T-helper 17 cell (primary cell): ENCODE measurements at regions not wholly inside any gene's neighbourhood (a gene's known extent, or its start where the extent isn't known, plus 50 kb on each side); places are given as distances from the start of the nearest gene placed in this dataset.

Experiments
- ATAC-seq: fragments of 150-1000 bp; cut with Tn5 transposase; 2 replicates; pipeline ENCODE4 v1.10.0; 2021; ENCODE audit warnings: mild to moderate bottlenecking, moderate library complexity
- DNase-seq, 3 donors: peaks; one replicate each; pipeline versions ENCODE4 v3.0.0 to v3.0.0-alpha.2; 2020 to 2021
- H3K9me3 ChIP-seq: one replicate; pipeline ENCODE4 v1.7.0; 2013; ENCODE audit warnings: low read length, mild to moderate bottlenecking; ENCODE audit not compliant: control insufficient read depth, poor library complexity, severe bottlenecking
- H3K27ac Mint-ChIP-seq: one replicate; pipeline ENCODE4 v1.8.0; 2022; ENCODE audit warnings: mild to moderate bottlenecking, moderate library complexity, mixed read lengths
- H3K27me3 Mint-ChIP-seq: one replicate; pipeline ENCODE4 v1.8.0; 2022; ENCODE audit warnings: mixed read lengths
- H3K36me3 Mint-ChIP-seq: one replicate; pipeline ENCODE4 v1.8.0; 2022; ENCODE audit warnings: low read depth, mixed read lengths
- H3K4me1 Mint-ChIP-seq: one replicate; pipeline ENCODE4 v1.8.0; 2022; ENCODE audit warnings: mild to moderate bottlenecking, mixed read lengths
- H3K4me3 Mint-ChIP-seq: one replicate; pipeline ENCODE4 v1.8.0; 2022; ENCODE audit warnings: mild to moderate bottlenecking, moderate library complexity, mixed read lengths

DNA sequence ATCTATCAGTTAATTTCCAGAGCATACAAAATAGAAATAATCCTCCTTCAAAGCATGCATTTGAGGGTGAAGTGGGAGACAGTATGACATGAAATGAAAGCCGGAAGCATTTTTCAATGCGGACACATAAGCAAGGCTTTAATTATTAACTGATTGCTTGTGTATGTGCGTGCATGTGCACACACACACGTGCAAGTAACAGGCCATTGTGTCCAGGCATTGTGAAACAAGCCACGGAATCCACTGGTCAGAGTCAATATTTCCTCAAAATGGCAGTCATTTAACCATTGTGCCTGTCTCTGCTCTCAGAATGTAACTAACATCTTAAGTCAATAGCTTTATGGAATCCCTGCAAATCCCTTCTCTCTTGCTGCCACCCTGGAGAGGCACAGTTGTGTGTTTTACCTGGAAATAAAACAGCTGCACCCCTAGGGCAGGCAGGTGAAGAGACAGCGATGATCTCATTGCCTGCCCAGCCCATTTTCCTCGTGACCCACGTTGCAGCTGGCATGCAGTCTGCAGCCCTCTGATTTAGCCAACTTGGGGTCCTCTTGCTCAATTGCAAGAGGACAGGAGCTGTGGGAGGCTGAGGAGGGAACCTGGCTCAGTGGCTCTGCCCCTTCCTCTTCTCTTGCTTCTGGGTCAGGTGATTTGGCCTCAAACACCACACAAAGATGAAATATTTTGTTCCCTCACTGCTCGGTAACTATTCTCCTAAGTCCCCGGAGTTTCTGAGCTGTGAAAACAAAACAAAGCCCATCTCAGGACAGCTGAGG, 500.9 kb upstream of the ZMIZ1 start:
- H3K9me3 ChIP-seq, result no peaks in the 10 kb centered on the region
- Mint-ChIP-seq H3K27ac (no peak overlapping the region), H3K4me3 (no peak overlapping the region), H3K36me3 (peaks cover 8% of the 10 kb centered on the region), H3K27me3 (peaks cover 30% of the 10 kb centered on the region), H3K4me1 (peaks cover 4% of the 10 kb centered on the region)
- DNase-seq (no peak), ATAC-seq (no peak)

GRCh38 chr10:78568620-78569019, 500.1 kb upstream of the ZMIZ1 start:
- no peak overlapping the region for H3K4me3 Mint-ChIP-seq
- H3K36me3 Mint-ChIP-seq, result peaks cover 8% of the 10 kb centered on the region
- ATAC-seq (no peak), DNase-seq (no peak)
- peaks cover 37% of the 10 kb centered on the region for H3K27me3 Mint-ChIP-seq
- no peaks in the 10 kb centered on the region for H3K9me3 ChIP-seq
- no peak overlapping the region for H3K27ac Mint-ChIP-seq
- H3K4me1 Mint-ChIP-seq, result peaks cover 4% of the 10 kb centered on the region

DNA sequence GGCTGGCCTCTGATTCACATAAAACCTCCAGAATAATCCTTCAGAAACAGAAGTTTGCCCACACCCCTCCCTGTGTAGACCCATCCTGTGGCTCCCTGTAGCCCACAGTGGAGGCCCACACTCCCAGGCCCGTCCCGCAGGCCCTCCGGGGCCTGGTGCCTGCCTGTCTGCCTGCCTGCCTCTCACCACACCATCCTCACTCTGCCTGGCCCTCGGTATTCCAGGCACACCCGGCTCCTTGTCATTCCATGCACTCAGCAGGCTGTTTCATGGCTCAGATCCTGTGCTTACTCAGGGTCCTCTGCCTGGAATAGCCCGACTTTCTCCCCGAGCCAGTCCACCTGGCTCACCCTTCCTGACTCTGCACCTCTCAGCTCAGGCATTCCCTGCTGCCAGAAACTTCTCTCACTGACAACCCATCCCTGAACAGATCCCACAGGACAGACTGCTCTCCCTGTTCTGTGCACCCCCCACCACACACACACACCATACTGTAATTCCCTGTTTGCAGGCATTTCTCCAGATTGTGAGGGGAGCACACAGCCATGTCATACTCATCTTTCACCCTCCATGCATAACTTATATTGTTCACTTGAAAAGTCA, 498.0 kb upstream of the ZMIZ1 start:
- no peak overlapping the region for H3K4me3 Mint-ChIP-seq
- H3K27me3 Mint-ChIP-seq, result peaks cover 46% of the 10 kb centered on the region
- no peak for DNase-seq
- H3K4me1 Mint-ChIP-seq, result peaks cover 4% of the 10 kb centered on the region
- no peaks in the 10 kb centered on the region for H3K9me3 ChIP-seq
- H3K36me3 Mint-ChIP-seq, result peaks cover 8% of the 10 kb centered on the region
- ATAC-seq, result no peak
- no peak overlapping the region for H3K27ac Mint-ChIP-seq

GRCh38 chr10:78571286-78571685, 497.5 kb upstream of the ZMIZ1 start:
- no peak overlapping the region for H3K4me3 Mint-ChIP-seq
- no peak for ATAC-seq
- H3K36me3 Mint-ChIP-seq, result peaks cover 8% of the 10 kb centered on the region
- no peak overlapping the region for H3K27ac Mint-ChIP-seq
- H3K4me1 Mint-ChIP-seq, result peaks cover 4% of the 10 kb centered on the region
- H3K9me3 ChIP-seq, result no peaks in the 10 kb centered on the region
- DNase-seq, result no peak
- H3K27me3 Mint-ChIP-seq, result peaks cover 46% of the 10 kb centered on the region

GRCh38 chr10:78571891-78572290, 496.9 kb upstream of the ZMIZ1 start:
- DNase-seq, result no peak
- Mint-ChIP-seq H3K4me3 (no peak overlapping the region), H3K27me3 (peaks cover 46% of the 10 kb centered on the region), H3K27ac (no peak overlapping the region), H3K36me3 (peaks cover 8% of the 10 kb centered on the region), H3K4me1 (peaks cover 4% of the 10 kb centered on the region)
- no peak for ATAC-seq
- no peaks in the 10 kb centered on the region for H3K9me3 ChIP-seq

GRCh38 chr10:78572565-78572964, 496.2 kb upstream of the ZMIZ1 start:
- ATAC-seq, result no peak
- no peak overlapping the region for H3K4me3 Mint-ChIP-seq
- DNase-seq, result no peak
- peaks cover 4% of the 10 kb centered on the region for H3K4me1 Mint-ChIP-seq
- no peaks in the 10 kb centered on the region for H3K9me3 ChIP-seq
- H3K27ac Mint-ChIP-seq, result no peak overlapping the region
- peaks cover 8% of the 10 kb centered on the region for H3K36me3 Mint-ChIP-seq
- H3K27me3 Mint-ChIP-seq, result peaks cover 46% of the 10 kb centered on the region

DNA sequence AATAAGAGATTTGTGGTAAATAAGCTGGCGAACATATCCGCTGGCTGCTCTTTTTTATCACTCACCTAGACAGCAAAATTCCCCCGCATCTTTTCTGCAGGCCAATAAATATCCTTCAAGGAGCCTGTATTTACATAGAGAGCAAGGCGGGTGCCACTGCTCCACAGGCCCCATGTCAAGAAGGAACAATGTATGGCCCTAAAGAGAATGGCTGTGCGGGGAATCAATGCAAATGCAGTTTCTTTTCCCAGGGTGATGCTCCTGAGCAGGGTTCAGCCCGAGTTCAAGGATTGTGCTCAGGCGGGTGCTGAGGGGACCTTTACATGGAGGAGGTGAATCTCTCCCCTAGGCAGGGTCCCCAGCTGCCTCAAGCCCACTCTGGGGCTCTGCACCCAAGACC, 494.2 kb upstream of the ZMIZ1 start:
- peaks cover 8% of the 10 kb centered on the region for H3K36me3 Mint-ChIP-seq
- DNase-seq, result no peak
- no peak for ATAC-seq

GRCh38 chr10:78575400-78575799, 493.4 kb upstream of the ZMIZ1 start:
- peaks cover 5% of the 10 kb centered on the region for H3K36me3 Mint-ChIP-seq
- H3K27ac Mint-ChIP-seq, result peak overlapping the region; percentile 10
- ATAC-seq (no peak), DNase-seq (no peak)
- H3K4me3 Mint-ChIP-seq, result no peak overlapping the region
- no peaks in the 10 kb centered on the region for H3K9me3 ChIP-seq
- peaks cover 9% of the 10 kb centered on the region for H3K4me1 Mint-ChIP-seq
- H3K27me3 Mint-ChIP-seq, result peaks cover 40% of the 10 kb centered on the region

More for the DNA sequence above, 494.2 kb upstream of the ZMIZ1 start:
- H3K4me3 Mint-ChIP-seq, result no peak overlapping the region
- H3K9me3 ChIP-seq, result no peaks in the 10 kb centered on the region
- H3K4me1 Mint-ChIP-seq, result peaks cover 9% of the 10 kb centered on the region
- peaks cover 46% of the 10 kb centered on the region for H3K27me3 Mint-ChIP-seq
- H3K27ac Mint-ChIP-seq, result no peak overlapping the region

- H3K4me1 Mint-ChIP-seq, result peaks cover 9% of the 10 kb centered on the region
- ATAC-seq (no peak), DNase-seq (no peak)
- no peaks in the 10 kb centered on the region for H3K36me3 Mint-ChIP-seq
- H3K4me3 Mint-ChIP-seq, result no peak overlapping the region
- no peaks in the 10 kb centered on the region for H3K9me3 ChIP-seq
- no peak overlapping the region for H3K27ac Mint-ChIP-seq
- H3K27me3 Mint-ChIP-seq, result peaks cover 33% of the 10 kb centered on the region
These were observed 492.5 kb upstream of the ZMIZ1 start for GRCh38 chr10:78576276-78576675.

DNA sequence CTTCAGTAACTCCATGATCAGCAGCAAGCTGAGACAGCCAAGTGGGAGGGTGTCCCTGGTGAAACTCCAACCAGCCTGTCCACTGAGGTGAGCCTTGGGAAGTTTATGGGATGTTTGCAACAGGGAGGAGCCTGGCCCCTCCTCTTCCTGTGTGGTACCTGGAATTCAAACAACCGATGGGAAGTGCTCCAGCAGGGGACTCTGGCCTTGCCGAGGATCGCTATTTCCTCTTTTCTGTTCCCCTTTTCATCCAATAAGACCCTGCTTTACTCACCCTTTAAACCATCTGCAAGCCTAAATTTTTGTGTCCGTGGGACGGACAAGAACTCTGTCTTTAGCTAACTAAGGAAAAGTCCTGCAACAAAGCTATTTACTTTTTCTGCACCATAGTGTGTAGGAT, 491.1 kb upstream of the ZMIZ1 start:
- peaks cover 29% of the 10 kb centered on the region for H3K27me3 Mint-ChIP-seq
- no peak overlapping the region for H3K27ac Mint-ChIP-seq
- DNase-seq (no peak), ATAC-seq (no peak)
- peaks cover 3% of the 10 kb centered on the region for H3K36me3 Mint-ChIP-seq
- H3K4me1 Mint-ChIP-seq, result peaks cover 9% of the 10 kb centered on the region
- H3K9me3 ChIP-seq, result no peaks in the 10 kb centered on the region
- H3K4me3 Mint-ChIP-seq, result no peak overlapping the region

GRCh38 chr10:78578929-78579328, 489.8 kb upstream of the ZMIZ1 start:
- Mint-ChIP-seq H3K27me3 (peaks cover 17% of the 10 kb centered on the region), H3K4me3 (no peak overlapping the region), H3K36me3 (peaks cover 3% of the 10 kb centered on the region), H3K4me1 (peaks cover 9% of the 10 kb centered on the region), H3K27ac (peak overlapping the region; percentile 2)
- DNase-seq, result no peak
- no peaks in the 10 kb centered on the region for H3K9me3 ChIP-seq
- ATAC-seq, result peak; percentile 23

- Mint-ChIP-seq H3K4me1 (peaks cover 9% of the 10 kb centered on the region), H3K27me3 (peaks cover 17% of the 10 kb centered on the region), H3K27ac (peak overlapping the region; percentile 2), H3K4me3 (no peak overlapping the region), H3K36me3 (peaks cover 3% of the 10 kb centered on the region)
- DNase-seq (no peak), ATAC-seq (no peak)
- H3K9me3 ChIP-seq, result no peaks in the 10 kb centered on the region
These were observed 489.2 kb upstream of the ZMIZ1 start for GRCh38 chr10:78579576-78579975.

DNA sequence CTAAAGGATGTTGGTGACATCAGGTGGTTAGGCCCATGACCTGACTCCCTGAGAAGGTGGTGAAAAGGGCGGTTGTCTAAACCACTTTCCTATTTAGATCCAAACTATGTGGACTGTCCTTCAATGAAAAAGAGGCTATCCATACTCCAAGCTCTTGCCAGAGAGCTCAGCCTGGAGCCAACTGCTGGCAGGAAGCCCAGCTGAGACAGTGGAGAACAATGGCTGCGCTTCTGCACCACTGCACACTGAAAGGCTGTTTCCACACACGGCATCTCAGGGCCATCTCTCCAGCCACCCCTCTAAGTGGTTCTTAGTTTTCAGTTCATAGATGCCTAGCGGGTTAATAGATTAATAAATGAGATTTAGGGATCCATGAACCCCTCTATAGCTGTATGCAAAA, 488.8 kb upstream of the ZMIZ1 start:
- Mint-ChIP-seq H3K4me1 (peaks cover 9% of the 10 kb centered on the region), H3K27ac (no peak overlapping the region), H3K4me3 (no peak overlapping the region), H3K36me3 (peaks cover 3% of the 10 kb centered on the region), H3K27me3 (peaks cover 14% of the 10 kb centered on the region)
- ATAC-seq (no peak), DNase-seq (no peak)
- no peaks in the 10 kb centered on the region for H3K9me3 ChIP-seq
